NCI-H2171 (cell line): ENCODE measurements at regions not wholly inside any gene's neighbourhood (a gene's known extent, or its start where the extent isn't known, plus 50 kb on each side); places are given as distances from the start of the nearest gene placed in this dataset.

ENCODE experiments used
- DNase-seq: peaks from one replicate; lab custom pipeline; 2025; lab: John Stamatoyannopoulos, UW

GRCh38 chr2:160917850-160918249, 242.4 kb upstream of the TANK start:
- DNase-seq = no peak

- no peak for DNase-seq
Observed at GRCh38 chr2:160918258-160918657, 242.0 kb upstream of the TANK start.

GRCh38 chr2:160918906-160919503, 241.2 kb upstream of the TANK start:
- DNase-seq = no peak

GRCh38 chr2:160920061-160920460, 240.2 kb upstream of the TANK start:
- no peak for DNase-seq

GRCh38 chr2:160920791-160921303, 239.4 kb upstream of the TANK start:
- DNase-seq = no peak

- no peak for DNase-seq
Observed at GRCh38 chr2:160921386-160921964, 238.8 kb upstream of the TANK start.

GRCh38 chr2:160924936-160925353, 235.3 kb upstream of the TANK start:
- DNase-seq = no peak

- DNase-seq = no peak
Observed at GRCh38 chr2:160925956-160926355, 234.3 kb upstream of the TANK start.

GRCh38 chr2:160927324-160927723, 232.9 kb upstream of the TANK start:
- no peak for DNase-seq

GRCh38 chr2:160928854-160929301, 231.3 kb upstream of the TANK start:
- no peak for DNase-seq

- no peak for DNase-seq
Observed at GRCh38 chr2:160931531-160931930, 228.7 kb upstream of the TANK start.

- no peak for DNase-seq
Observed at GRCh38 chr2:160932960-160933359, 227.3 kb upstream of the TANK start.

GRCh38 chr2:160934263-160934662, 226.0 kb upstream of the TANK start:
- DNase-seq = no peak

- DNase-seq = no peak
Observed at GRCh38 chr2:160934991-160935390, 225.2 kb upstream of the TANK start.

- DNase-seq = no peak
Observed at GRCh38 chr2:160936044-160936806, 224.0 kb upstream of the TANK start.

- DNase-seq = no peak
Observed at GRCh38 chr2:160940271-160940670, 220.0 kb upstream of the TANK start.

- no peak for DNase-seq
Observed at GRCh38 chr2:160940699-160941098, 219.5 kb upstream of the TANK start.

GRCh38 chr2:160941290-160941846, 218.9 kb upstream of the TANK start:
- DNase-seq = no peak

- no peak for DNase-seq
Observed at GRCh38 chr2:160942476-160943142, 217.6 kb upstream of the TANK start.

GRCh38 chr2:160943414-160943813, 216.8 kb upstream of the TANK start:
- DNase-seq = no peak

GRCh38 chr2:160952464-160953254, 207.6 kb upstream of the TANK start:
- no peak for DNase-seq
